GM23338 (cell line): ENCODE measurements at regions not wholly inside any gene's neighbourhood (a gene's known extent, or its start where the extent isn't known, plus 50 kb on each side); places are given as distances from the start of the nearest gene placed in this dataset.

Experiments
- EZH2 ChIP-seq: fragments of 200-600 bp; sonication (generic); IDR thresholded peaks from one replicate; pipeline ENCODE4 v1.8.0; 2017; ENCODE audit warnings: antibody characterized with exemption, mild to moderate bottlenecking, low read depth; ENCODE audit not compliant: unreplicated experiment
- EZH2phosphoT487 ChIP-seq: fragments of 200-600 bp; sonication (generic); IDR thresholded peaks from one replicate; pipeline ENCODE4 v1.8.1; 2018; ENCODE audit warnings: antibody characterized with exemption; ENCODE audit not compliant: unreplicated experiment
- NANOG ChIP-seq: IDR thresholded peaks from 2 replicates; pipeline ENCODE4 v1.6.1; 2016; ENCODE audit warnings: antibody characterized with exemption, borderline replicate concordance
- POLR2AphosphoS5 ChIP-seq: IDR thresholded peaks from 2 replicates; pipeline ENCODE4 v1.6.1; 2016; ENCODE audit warnings: antibody characterized with exemption, low read depth
- TF ChIP-seq, protein P1 (sequence below), 2 experiments: fragments of 200-600 bp in 1 of 2; sonication (generic) in 1 of 2; conservative IDR thresholded peaks; 2 replicates each; pipeline versions ENCODE4 v1.5.1 to v1.6.1; 2016 to 2017; ENCODE audit warnings: antibody characterized with exemption in 2 of 2, low read depth in 2 of 2, mild to moderate bottlenecking in 2 of 2, moderate library complexity in 1 of 2
- TF ChIP-seq, protein P2 (sequence below): fragments of 250-450 bp; sonication (Bioruptor Pico); IDR thresholded peaks from 2 replicates; pipeline ENCODE4 v1.5.0; 2020; ENCODE audit warnings: mild to moderate bottlenecking, moderate library complexity
- TF ChIP-seq, protein P3 (sequence below): IDR thresholded peaks from one replicate; pipeline ENCODE4 v1.6.1; 2018; ENCODE audit warnings: antibody characterized with exemption; ENCODE audit not compliant: unreplicated experiment

DNA sequence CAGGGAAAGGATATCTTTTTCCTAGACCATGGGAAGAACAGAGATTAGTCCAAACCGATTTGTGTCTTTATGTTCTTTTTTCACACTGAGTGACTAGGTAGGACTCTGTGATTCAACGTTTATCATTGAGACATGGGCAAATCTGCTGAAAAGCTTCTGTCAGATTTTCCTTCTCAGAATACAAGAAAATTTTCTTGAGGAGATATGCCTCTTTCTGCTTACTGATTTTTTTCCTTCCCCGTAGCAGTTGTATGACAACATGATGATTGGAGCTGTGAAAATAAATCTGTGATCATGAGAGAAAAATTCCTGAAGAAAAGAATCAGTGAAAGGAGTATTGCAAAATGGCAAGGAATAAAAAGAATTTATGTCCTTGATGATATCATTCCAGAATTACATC, 130.6 kb upstream of the FAT4 start:
- TF ChIP-seq, protein P1, sequence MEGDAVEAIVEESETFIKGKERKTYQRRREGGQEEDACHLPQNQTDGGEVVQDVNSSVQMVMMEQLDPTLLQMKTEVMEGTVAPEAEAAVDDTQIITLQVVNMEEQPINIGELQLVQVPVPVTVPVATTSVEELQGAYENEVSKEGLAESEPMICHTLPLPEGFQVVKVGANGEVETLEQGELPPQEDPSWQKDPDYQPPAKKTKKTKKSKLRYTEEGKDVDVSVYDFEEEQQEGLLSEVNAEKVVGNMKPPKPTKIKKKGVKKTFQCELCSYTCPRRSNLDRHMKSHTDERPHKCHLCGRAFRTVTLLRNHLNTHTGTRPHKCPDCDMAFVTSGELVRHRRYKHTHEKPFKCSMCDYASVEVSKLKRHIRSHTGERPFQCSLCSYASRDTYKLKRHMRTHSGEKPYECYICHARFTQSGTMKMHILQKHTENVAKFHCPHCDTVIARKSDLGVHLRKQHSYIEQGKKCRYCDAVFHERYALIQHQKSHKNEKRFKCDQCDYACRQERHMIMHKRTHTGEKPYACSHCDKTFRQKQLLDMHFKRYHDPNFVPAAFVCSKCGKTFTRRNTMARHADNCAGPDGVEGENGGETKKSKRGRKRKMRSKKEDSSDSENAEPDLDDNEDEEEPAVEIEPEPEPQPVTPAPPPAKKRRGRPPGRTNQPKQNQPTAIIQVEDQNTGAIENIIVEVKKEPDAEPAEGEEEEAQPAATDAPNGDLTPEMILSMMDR (conservative IDR thresholded peaks at IDR 0.05; ENCODE audit: low read depth in 2 of 2) = no peak
- TF ChIP-seq POLR2AphosphoS5 (no peak), EZH2 (no peak), EZH2phosphoT487 (no peak), NANOG (no peak)
- TF ChIP-seq, protein P2, sequence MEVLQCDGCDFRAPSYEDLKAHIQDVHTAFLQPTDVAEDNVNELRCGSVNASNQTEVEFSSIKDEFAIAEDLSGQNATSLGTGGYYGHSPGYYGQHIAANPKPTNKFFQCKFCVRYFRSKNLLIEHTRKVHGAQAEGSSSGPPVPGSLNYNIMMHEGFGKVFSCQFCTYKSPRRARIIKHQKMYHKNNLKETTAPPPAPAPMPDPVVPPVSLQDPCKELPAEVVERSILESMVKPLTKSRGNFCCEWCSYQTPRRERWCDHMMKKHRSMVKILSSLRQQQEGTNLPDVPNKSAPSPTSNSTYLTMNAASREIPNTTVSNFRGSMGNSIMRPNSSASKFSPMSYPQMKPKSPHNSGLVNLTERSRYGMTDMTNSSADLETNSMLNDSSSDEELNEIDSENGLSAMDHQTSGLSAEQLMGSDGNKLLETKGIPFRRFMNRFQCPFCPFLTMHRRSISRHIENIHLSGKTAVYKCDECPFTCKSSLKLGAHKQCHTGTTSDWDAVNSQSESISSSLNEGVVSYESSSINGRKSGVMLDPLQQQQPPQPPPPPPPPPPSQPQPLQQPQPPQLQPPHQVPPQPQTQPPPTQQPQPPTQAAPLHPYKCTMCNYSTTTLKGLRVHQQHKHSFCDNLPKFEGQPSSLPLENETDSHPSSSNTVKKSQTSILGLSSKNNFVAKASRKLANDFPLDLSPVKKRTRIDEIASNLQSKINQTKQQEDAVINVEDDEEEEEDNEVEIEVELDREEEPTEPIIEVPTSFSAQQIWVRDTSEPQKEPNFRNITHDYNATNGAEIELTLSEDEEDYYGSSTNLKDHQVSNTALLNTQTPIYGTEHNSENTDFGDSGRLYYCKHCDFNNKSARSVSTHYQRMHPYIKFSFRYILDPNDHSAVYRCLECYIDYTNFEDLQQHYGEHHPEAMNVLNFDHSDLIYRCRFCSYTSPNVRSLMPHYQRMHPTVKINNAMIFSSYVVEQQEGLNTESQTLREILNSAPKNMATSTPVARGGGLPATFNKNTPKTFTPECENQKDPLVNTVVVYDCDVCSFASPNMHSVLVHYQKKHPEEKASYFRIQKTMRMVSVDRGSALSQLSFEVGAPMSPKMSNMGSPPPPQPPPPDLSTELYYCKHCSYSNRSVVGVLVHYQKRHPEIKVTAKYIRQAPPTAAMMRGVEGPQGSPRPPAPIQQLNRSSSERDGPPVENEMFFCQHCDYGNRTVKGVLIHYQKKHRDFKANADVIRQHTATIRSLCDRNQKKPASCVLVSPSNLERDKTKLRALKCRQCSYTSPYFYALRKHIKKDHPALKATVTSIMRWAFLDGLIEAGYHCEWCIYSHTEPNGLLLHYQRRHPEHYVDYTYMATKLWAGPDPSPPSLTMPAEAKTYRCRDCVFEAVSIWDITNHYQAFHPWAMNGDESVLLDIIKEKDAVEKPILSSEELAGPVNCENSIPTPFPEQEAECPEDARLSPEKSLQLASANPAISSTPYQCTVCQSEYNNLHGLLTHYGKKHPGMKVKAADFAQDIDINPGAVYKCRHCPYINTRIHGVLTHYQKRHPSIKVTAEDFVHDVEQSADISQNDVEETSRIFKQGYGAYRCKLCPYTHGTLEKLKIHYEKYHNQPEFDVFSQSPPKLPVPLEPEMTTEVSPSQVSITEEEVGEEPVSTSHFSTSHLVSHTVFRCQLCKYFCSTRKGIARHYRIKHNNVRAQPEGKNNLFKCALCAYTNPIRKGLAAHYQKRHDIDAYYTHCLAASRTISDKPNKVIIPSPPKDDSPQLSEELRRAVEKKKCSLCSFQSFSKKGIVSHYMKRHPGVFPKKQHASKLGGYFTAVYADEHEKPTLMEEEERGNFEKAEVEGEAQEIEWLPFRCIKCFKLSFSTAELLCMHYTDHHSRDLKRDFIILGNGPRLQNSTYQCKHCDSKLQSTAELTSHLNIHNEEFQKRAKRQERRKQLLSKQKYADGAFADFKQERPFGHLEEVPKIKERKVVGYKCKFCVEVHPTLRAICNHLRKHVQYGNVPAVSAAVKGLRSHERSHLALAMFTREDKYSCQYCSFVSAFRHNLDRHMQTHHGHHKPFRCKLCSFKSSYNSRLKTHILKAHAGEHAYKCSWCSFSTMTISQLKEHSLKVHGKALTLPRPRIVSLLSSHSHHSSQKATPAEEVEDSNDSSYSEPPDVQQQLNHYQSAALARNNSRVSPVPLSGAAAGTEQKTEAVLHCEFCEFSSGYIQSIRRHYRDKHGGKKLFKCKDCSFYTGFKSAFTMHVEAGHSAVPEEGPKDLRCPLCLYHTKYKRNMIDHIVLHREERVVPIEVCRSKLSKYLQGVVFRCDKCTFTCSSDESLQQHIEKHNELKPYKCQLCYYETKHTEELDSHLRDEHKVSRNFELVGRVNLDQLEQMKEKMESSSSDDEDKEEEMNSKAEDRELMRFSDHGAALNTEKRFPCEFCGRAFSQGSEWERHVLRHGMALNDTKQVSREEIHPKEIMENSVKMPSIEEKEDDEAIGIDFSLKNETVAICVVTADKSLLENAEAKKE (CRISPR knock-in tag) = no peak
- TF ChIP-seq, protein P3, sequence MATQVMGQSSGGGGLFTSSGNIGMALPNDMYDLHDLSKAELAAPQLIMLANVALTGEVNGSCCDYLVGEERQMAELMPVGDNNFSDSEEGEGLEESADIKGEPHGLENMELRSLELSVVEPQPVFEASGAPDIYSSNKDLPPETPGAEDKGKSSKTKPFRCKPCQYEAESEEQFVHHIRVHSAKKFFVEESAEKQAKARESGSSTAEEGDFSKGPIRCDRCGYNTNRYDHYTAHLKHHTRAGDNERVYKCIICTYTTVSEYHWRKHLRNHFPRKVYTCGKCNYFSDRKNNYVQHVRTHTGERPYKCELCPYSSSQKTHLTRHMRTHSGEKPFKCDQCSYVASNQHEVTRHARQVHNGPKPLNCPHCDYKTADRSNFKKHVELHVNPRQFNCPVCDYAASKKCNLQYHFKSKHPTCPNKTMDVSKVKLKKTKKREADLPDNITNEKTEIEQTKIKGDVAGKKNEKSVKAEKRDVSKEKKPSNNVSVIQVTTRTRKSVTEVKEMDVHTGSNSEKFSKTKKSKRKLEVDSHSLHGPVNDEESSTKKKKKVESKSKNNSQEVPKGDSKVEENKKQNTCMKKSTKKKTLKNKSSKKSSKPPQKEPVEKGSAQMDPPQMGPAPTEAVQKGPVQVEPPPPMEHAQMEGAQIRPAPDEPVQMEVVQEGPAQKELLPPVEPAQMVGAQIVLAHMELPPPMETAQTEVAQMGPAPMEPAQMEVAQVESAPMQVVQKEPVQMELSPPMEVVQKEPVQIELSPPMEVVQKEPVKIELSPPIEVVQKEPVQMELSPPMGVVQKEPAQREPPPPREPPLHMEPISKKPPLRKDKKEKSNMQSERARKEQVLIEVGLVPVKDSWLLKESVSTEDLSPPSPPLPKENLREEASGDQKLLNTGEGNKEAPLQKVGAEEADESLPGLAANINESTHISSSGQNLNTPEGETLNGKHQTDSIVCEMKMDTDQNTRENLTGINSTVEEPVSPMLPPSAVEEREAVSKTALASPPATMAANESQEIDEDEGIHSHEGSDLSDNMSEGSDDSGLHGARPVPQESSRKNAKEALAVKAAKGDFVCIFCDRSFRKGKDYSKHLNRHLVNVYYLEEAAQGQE = no peak
